Mammary epithelial cell (primary cell): ENCODE measurements at regions not wholly inside any gene's neighbourhood (a gene's known extent, or its start where the extent isn't known, plus 50 kb on each side); places are given as distances from the start of the nearest gene placed in this dataset.

Experiments
- EZH2 ChIP-seq: IDR thresholded peaks from 2 replicates; pipeline ENCODE4 v1.6.1; 2012; ENCODE audit warnings: low read length, inconsistent platforms, borderline replicate concordance
- TF ChIP-seq, protein P1 (sequence below), 2 donors: IDR thresholded peaks in 1 of 2; conservative IDR thresholded peaks in 1 of 2; 2 replicates each; pipeline ENCODE4 v1.5.1; 2011 to 2012; ENCODE audit warnings: inconsistent platforms in 2 of 2, low read length in 2 of 2, mild to moderate bottlenecking in 2 of 2, control low read depth in 1 of 2, low read depth in 1 of 2; ENCODE audit not compliant: insufficient read depth in 1 of 2; ENCODE audit errors: extremely low read depth in 1 of 2

DNA sequence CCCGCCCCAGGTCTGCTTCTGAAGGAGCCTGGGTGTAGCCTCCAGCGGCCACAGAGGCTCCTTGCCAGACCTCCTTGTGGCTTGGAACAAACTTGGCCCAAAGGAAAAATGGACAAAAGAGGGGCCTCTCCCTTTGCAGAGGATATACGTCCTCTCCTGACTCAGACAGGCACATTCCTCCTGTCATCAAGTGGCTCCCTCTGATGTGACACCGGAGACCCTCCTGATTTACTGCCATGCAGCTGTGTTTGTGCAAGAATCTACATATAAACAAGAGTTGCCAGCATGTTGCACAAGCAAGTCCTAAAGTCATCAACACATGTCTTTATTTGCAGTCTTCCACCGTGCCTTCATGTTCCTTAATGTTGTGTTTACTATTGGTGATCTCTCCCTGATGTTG, 54.1 kb upstream of the F3 start:
- TF ChIP-seq EZH2, result no peak
- TF ChIP-seq, protein P1, sequence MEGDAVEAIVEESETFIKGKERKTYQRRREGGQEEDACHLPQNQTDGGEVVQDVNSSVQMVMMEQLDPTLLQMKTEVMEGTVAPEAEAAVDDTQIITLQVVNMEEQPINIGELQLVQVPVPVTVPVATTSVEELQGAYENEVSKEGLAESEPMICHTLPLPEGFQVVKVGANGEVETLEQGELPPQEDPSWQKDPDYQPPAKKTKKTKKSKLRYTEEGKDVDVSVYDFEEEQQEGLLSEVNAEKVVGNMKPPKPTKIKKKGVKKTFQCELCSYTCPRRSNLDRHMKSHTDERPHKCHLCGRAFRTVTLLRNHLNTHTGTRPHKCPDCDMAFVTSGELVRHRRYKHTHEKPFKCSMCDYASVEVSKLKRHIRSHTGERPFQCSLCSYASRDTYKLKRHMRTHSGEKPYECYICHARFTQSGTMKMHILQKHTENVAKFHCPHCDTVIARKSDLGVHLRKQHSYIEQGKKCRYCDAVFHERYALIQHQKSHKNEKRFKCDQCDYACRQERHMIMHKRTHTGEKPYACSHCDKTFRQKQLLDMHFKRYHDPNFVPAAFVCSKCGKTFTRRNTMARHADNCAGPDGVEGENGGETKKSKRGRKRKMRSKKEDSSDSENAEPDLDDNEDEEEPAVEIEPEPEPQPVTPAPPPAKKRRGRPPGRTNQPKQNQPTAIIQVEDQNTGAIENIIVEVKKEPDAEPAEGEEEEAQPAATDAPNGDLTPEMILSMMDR (conservative IDR thresholded peaks at IDR 0.05 in 1 of 2, IDR thresholded peaks at IDR 0.05 in 1 of 2; ENCODE audit: extremely low read depth in 1 of 2, insufficient read depth in 1 of 2, low read depth in 1 of 2, low read length in 2 of 2), result no peak
